ENCODE measurements at regions not wholly inside any gene's neighbourhood (a gene's known extent, or its start where the extent isn't known, plus 50 kb on each side); places are given as distances from the start of the nearest gene placed in this dataset.

DNA sequence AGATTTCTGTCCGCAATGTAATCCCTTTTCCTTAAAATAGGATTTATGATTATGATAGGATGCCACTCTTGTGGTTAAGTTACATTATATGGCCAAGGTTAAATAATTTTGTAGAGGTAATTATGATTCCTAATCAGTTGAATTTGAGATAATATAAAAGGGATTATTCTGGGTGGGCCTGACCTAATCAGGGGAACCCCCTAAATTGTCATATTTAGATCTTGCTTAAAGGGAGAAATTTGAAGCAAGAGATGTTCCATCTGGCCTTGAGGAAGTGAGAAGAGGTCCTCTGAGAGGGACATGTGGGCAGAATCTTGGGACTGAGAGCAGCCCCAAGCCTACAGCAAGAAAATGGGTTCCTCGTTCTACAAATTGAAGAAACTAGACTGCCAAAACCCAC is 1550.1 kb upstream of the TENM4 start:
- no peaks in the 10 kb centered on the region for H3K4me1 ChIP-seq (ENCODE audit: control insufficient read depth, insufficient read depth, low read length)
- no peaks in the 10 kb centered on the region for H3K9me3 ChIP-seq (ENCODE audit: control insufficient read depth, insufficient read depth, low read length)
- no peak overlapping the region for H3K4me3 ChIP-seq (ENCODE audit: low read depth, low read length)
- H3K27me3 ChIP-seq (ENCODE audit: control insufficient read depth, insufficient read depth, low read length), result no peaks in the 10 kb centered on the region
- 100% methylated on average over 1 of the region's 2 CpGs for WGBS (ENCODE audit: insufficient coverage)
- no peak overlapping the region for H3K27ac ChIP-seq (ENCODE audit: low read depth, low read length)
- no peak for DNase-seq (ENCODE audit: low read depth in 4 of 6, low spot score in 6 of 6)
- H3K36me3 ChIP-seq (ENCODE audit: control insufficient read depth, insufficient read depth, low read length), result no peaks in the 10 kb centered on the region

GRCh38 chr11:80987171-80987570 is 1546.3 kb upstream of the TENM4 start:
- no peaks in the 10 kb centered on the region for H3K36me3 ChIP-seq (ENCODE audit: control insufficient read depth, insufficient read depth, low read length)
- H3K4me3 ChIP-seq (ENCODE audit: low read depth, low read length), result no peak overlapping the region
- H3K9me3 ChIP-seq (ENCODE audit: control insufficient read depth, insufficient read depth, low read length), result no peaks in the 10 kb centered on the region
- H3K27ac ChIP-seq (ENCODE audit: low read depth, low read length), result no peak overlapping the region
- no CpG with 5 or more reads among the region's 1 CpG for WGBS (ENCODE audit: insufficient coverage)
- H3K27me3 ChIP-seq (ENCODE audit: control insufficient read depth, insufficient read depth, low read length), result no peaks in the 10 kb centered on the region
- no peak for DNase-seq (ENCODE audit: low read depth in 4 of 6, low spot score in 6 of 6)
- H3K4me1 ChIP-seq (ENCODE audit: control insufficient read depth, insufficient read depth, low read length), result no peaks in the 10 kb centered on the region

GRCh38 chr11:80986421-80987074 is 1545.7 kb upstream of the TENM4 start:
- Histone ChIP-seq H3K36me3 (ENCODE audit: control insufficient read depth, insufficient read depth, low read length) (no peaks in the 10 kb centered on the region), H3K4me3 (ENCODE audit: low read depth, low read length) (no peak overlapping the region), H3K9me3 (ENCODE audit: control insufficient read depth, insufficient read depth, low read length) (no peaks in the 10 kb centered on the region), H3K27ac (ENCODE audit: low read depth, low read length) (no peak overlapping the region), H3K4me1 (ENCODE audit: control insufficient read depth, insufficient read depth, low read length) (no peaks in the 10 kb centered on the region), H3K27me3 (ENCODE audit: control insufficient read depth, insufficient read depth, low read length) (no peaks in the 10 kb centered on the region)
- DNase-seq (ENCODE audit: low read depth in 4 of 6, low spot score in 6 of 6), result no peak
- WGBS (ENCODE audit: insufficient coverage), result no CpG with 5 or more reads among the region's 1 CpG

- Histone ChIP-seq H3K9me3 (ENCODE audit: control insufficient read depth, insufficient read depth, low read length) (no peaks in the 10 kb centered on the region), H3K4me3 (ENCODE audit: low read depth, low read length) (no peak overlapping the region), H3K27me3 (ENCODE audit: control insufficient read depth, insufficient read depth, low read length) (no peaks in the 10 kb centered on the region), H3K4me1 (ENCODE audit: control insufficient read depth, insufficient read depth, low read length) (no peaks in the 10 kb centered on the region), H3K36me3 (ENCODE audit: control insufficient read depth, insufficient read depth, low read length) (no peaks in the 10 kb centered on the region), H3K27ac (ENCODE audit: low read depth, low read length) (no peak overlapping the region)
- no peak for DNase-seq (ENCODE audit: low read depth in 4 of 6, low spot score in 6 of 6)
Observed at GRCh38 chr11:80980227-80980626, 1539.4 kb upstream of the TENM4 start.

- Histone ChIP-seq H3K27ac (ENCODE audit: low read depth, low read length) (no peak overlapping the region), H3K9me3 (ENCODE audit: control insufficient read depth, insufficient read depth, low read length) (no peaks in the 10 kb centered on the region), H3K27me3 (ENCODE audit: control insufficient read depth, insufficient read depth, low read length) (no peaks in the 10 kb centered on the region), H3K36me3 (ENCODE audit: control insufficient read depth, insufficient read depth, low read length) (no peaks in the 10 kb centered on the region), H3K4me1 (ENCODE audit: control insufficient read depth, insufficient read depth, low read length) (no peaks in the 10 kb centered on the region), H3K4me3 (ENCODE audit: low read depth, low read length) (no peak overlapping the region)
- no peak for DNase-seq (ENCODE audit: low read depth in 4 of 6, low spot score in 6 of 6)
- no CpG with 5 or more reads among the region's 2 CpGs for WGBS (ENCODE audit: insufficient coverage)
Observed at GRCh38 chr11:80973786-80974185, 1533.0 kb upstream of the TENM4 start.

DNA sequence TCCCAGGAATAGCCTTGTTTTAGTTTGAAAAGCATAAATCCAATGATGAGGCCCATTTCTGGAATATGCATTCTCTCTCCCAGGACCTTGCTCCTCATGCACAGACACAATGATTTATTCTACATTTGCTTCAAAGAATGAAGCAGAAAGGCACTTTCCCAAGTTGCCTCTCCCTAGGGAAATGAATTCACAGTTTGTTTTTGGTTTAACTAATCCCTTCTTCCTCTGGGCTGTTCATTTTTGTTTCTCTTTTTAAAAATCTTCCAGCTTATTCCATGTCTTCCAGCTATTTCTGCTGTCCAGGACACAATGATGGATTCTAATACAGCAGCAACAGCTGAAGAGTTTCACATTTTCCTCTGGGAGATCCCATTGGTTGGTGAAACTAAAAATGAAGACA is 1529.2 kb upstream of the TENM4 start:
- Histone ChIP-seq H3K27ac (ENCODE audit: low read depth, low read length) (no peak overlapping the region), H3K4me3 (ENCODE audit: low read depth, low read length) (no peak overlapping the region), H3K4me1 (ENCODE audit: control insufficient read depth, insufficient read depth, low read length) (no peaks in the 10 kb centered on the region), H3K36me3 (ENCODE audit: control insufficient read depth, insufficient read depth, low read length) (no peaks in the 10 kb centered on the region), H3K27me3 (ENCODE audit: control insufficient read depth, insufficient read depth, low read length) (no peaks in the 10 kb centered on the region), H3K9me3 (ENCODE audit: control insufficient read depth, insufficient read depth, low read length) (no peaks in the 10 kb centered on the region)
- no peak for DNase-seq (ENCODE audit: low read depth in 4 of 6, low spot score in 6 of 6)

- Histone ChIP-seq H3K27me3 (ENCODE audit: control insufficient read depth, insufficient read depth, low read length) (no peaks in the 10 kb centered on the region), H3K27ac (ENCODE audit: low read depth, low read length) (no peak overlapping the region), H3K9me3 (ENCODE audit: control insufficient read depth, insufficient read depth, low read length) (no peaks in the 10 kb centered on the region), H3K4me1 (ENCODE audit: control insufficient read depth, insufficient read depth, low read length) (no peaks in the 10 kb centered on the region), H3K36me3 (ENCODE audit: control insufficient read depth, insufficient read depth, low read length) (no peaks in the 10 kb centered on the region), H3K4me3 (ENCODE audit: low read depth, low read length) (no peak overlapping the region)
- no peak for DNase-seq (ENCODE audit: low read depth in 4 of 6, low spot score in 6 of 6)
- WGBS (ENCODE audit: insufficient coverage), result no CpG with 5 or more reads among the region's 5 CpGs
Observed at GRCh38 chr11:80967649-80968048, 1526.8 kb upstream of the TENM4 start.

- H3K9me3 ChIP-seq (ENCODE audit: control insufficient read depth, insufficient read depth, low read length), result no peaks in the 10 kb centered on the region
- H3K4me1 ChIP-seq (ENCODE audit: control insufficient read depth, insufficient read depth, low read length), result no peaks in the 10 kb centered on the region
- no peak for DNase-seq (ENCODE audit: low read depth in 4 of 6, low spot score in 6 of 6)
- H3K4me3 ChIP-seq (ENCODE audit: low read depth, low read length), result no peak overlapping the region
- no peaks in the 10 kb centered on the region for H3K36me3 ChIP-seq (ENCODE audit: control insufficient read depth, insufficient read depth, low read length)
- no peaks in the 10 kb centered on the region for H3K27me3 ChIP-seq (ENCODE audit: control insufficient read depth, insufficient read depth, low read length)
- H3K27ac ChIP-seq (ENCODE audit: low read depth, low read length), result no peak overlapping the region
- WGBS (ENCODE audit: insufficient coverage), result 60% methylated on average over 1 of the region's 2 CpGs
Observed at GRCh38 chr11:80960381-80961029, 1519.7 kb upstream of the TENM4 start.

DNA sequence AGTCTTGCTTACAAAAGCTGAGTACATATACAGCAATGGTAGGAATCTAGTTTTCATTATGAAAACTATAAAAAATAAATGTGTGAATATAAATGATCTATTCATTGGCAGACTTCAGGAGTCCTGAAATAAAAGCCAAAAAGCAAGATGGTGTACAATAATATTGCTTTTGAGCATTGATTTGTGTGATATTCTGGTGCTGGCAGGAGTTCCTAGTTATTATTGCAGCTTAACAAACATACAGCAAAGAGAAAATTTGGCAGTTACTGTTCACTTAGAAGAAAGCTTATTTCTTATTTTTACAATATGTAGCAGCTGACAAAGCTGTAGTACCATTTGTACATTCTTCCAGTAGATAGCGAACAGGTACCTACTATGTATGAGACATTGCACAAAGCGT is 1518.9 kb upstream of the TENM4 start:
- no CpG with 5 or more reads among the region's 2 CpGs for WGBS (ENCODE audit: insufficient coverage)
- H3K4me3 ChIP-seq (ENCODE audit: low read depth, low read length), result no peak overlapping the region
- H3K9me3 ChIP-seq (ENCODE audit: control insufficient read depth, insufficient read depth, low read length), result no peaks in the 10 kb centered on the region
- no peaks in the 10 kb centered on the region for H3K4me1 ChIP-seq (ENCODE audit: control insufficient read depth, insufficient read depth, low read length)
- no peak overlapping the region for H3K27ac ChIP-seq (ENCODE audit: low read depth, low read length)
- no peaks in the 10 kb centered on the region for H3K27me3 ChIP-seq (ENCODE audit: control insufficient read depth, insufficient read depth, low read length)
- peak in 1 of 6 donors; percentile 65 for DNase-seq (ENCODE audit: low read depth in 4 of 6, low spot score in 6 of 6)
- H3K36me3 ChIP-seq (ENCODE audit: control insufficient read depth, insufficient read depth, low read length), result no peaks in the 10 kb centered on the region

DNA sequence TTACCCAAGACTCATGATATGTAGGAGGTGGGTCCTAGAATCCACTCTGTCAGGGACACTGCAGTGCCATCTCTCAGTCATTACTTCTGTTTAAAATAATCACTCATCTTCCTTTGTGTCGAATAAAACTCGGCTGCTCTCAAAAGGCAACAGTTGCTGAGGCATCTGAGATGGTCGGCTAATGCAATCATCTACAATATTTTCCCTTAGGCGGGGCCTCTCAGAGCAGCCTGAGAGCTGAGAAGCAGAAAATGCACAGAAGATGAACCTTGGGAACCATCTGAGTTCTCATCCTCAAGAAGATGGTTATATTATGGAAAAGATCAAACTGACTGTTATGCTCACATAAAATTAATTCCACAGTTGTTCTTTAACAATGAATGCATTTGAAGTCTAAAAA is 1518.2 kb upstream of the TENM4 start:
- H3K4me3 ChIP-seq (ENCODE audit: low read depth, low read length), result no peak overlapping the region
- H3K9me3 ChIP-seq (ENCODE audit: control insufficient read depth, insufficient read depth, low read length), result no peaks in the 10 kb centered on the region
- 91% methylated on average over 4 of the region's 4 CpGs for WGBS (ENCODE audit: insufficient coverage)
- peak in 2 of 6 donors; percentile 11 to 81 for DNase-seq (ENCODE audit: low read depth in 4 of 6, low spot score in 6 of 6)
- no peaks in the 10 kb centered on the region for H3K27me3 ChIP-seq (ENCODE audit: control insufficient read depth, insufficient read depth, low read length)
- H3K4me1 ChIP-seq (ENCODE audit: control insufficient read depth, insufficient read depth, low read length), result no peaks in the 10 kb centered on the region
- no peak overlapping the region for H3K27ac ChIP-seq (ENCODE audit: low read depth, low read length)
- no peaks in the 10 kb centered on the region for H3K36me3 ChIP-seq (ENCODE audit: control insufficient read depth, insufficient read depth, low read length)

Data from spinal cord (tissue), 9 donors.